ENCODE measurements at regions not wholly inside any gene's neighbourhood (a gene's known extent, or its start where the extent isn't known, plus 50 kb on each side); places are given as distances from the start of the nearest gene placed in this dataset.

DNA sequence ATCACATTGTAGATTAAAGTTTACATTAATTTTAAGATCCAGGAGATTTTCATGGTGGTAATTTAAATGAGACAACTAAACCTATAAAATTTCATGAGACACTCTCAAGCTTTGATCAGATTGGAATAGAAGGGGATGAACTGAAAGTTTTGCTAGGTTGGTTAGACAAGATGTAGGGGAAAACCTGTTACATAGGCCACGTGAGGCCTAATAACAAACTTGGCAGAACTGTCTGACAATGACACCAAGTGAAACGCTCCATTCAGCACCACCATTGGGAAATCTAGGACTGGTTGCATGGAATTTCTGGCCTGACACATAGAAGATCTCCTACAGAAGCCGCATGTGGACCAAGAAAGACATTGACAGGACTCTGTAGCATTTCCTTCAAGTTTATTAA lies 87.8 kb upstream of the SLC39A10 start:
- TF ChIP-seq ESRRA (CRISPR knock-in tag; IDR thresholded peaks at IDR 0.05; ENCODE audit: low read depth) (no peak), CTCF (CRISPR knock-in tag; IDR thresholded peaks at IDR 0.05) (no peak), TBX3 (IDR thresholded peaks at IDR 0.05; ENCODE audit: borderline replicate concordance) (no peak), NFE2L2 (IDR thresholded peaks at IDR 0.05; ENCODE audit: low read length) (no peak), JUND (CRISPR knock-in tag; IDR thresholded peaks at IDR 0.05) (no peak), NONO (IDR thresholded peaks at IDR 0.05) (no peak), NONO (CRISPR knock-in tag; conservative IDR thresholded peaks at IDR 0.05) (no peak), HNRNPK (IDR thresholded peaks at IDR 0.05; ENCODE audit: low read depth, low read length, poor library complexity, severe bottlenecking) (no peak), ATF7-NPFF (CRISPR knock-in tag; IDR thresholded peaks at IDR 0.05; ENCODE audit: low read depth) (no peak)
- TF ChIP-seq, protein P1, sequence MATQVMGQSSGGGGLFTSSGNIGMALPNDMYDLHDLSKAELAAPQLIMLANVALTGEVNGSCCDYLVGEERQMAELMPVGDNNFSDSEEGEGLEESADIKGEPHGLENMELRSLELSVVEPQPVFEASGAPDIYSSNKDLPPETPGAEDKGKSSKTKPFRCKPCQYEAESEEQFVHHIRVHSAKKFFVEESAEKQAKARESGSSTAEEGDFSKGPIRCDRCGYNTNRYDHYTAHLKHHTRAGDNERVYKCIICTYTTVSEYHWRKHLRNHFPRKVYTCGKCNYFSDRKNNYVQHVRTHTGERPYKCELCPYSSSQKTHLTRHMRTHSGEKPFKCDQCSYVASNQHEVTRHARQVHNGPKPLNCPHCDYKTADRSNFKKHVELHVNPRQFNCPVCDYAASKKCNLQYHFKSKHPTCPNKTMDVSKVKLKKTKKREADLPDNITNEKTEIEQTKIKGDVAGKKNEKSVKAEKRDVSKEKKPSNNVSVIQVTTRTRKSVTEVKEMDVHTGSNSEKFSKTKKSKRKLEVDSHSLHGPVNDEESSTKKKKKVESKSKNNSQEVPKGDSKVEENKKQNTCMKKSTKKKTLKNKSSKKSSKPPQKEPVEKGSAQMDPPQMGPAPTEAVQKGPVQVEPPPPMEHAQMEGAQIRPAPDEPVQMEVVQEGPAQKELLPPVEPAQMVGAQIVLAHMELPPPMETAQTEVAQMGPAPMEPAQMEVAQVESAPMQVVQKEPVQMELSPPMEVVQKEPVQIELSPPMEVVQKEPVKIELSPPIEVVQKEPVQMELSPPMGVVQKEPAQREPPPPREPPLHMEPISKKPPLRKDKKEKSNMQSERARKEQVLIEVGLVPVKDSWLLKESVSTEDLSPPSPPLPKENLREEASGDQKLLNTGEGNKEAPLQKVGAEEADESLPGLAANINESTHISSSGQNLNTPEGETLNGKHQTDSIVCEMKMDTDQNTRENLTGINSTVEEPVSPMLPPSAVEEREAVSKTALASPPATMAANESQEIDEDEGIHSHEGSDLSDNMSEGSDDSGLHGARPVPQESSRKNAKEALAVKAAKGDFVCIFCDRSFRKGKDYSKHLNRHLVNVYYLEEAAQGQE (IDR thresholded peaks at IDR 0.05; ENCODE audit: borderline replicate concordance in 1 of 2, low read depth in 1 of 2, low read length in 2 of 2): no peak
- TF ChIP-seq, protein P2, sequence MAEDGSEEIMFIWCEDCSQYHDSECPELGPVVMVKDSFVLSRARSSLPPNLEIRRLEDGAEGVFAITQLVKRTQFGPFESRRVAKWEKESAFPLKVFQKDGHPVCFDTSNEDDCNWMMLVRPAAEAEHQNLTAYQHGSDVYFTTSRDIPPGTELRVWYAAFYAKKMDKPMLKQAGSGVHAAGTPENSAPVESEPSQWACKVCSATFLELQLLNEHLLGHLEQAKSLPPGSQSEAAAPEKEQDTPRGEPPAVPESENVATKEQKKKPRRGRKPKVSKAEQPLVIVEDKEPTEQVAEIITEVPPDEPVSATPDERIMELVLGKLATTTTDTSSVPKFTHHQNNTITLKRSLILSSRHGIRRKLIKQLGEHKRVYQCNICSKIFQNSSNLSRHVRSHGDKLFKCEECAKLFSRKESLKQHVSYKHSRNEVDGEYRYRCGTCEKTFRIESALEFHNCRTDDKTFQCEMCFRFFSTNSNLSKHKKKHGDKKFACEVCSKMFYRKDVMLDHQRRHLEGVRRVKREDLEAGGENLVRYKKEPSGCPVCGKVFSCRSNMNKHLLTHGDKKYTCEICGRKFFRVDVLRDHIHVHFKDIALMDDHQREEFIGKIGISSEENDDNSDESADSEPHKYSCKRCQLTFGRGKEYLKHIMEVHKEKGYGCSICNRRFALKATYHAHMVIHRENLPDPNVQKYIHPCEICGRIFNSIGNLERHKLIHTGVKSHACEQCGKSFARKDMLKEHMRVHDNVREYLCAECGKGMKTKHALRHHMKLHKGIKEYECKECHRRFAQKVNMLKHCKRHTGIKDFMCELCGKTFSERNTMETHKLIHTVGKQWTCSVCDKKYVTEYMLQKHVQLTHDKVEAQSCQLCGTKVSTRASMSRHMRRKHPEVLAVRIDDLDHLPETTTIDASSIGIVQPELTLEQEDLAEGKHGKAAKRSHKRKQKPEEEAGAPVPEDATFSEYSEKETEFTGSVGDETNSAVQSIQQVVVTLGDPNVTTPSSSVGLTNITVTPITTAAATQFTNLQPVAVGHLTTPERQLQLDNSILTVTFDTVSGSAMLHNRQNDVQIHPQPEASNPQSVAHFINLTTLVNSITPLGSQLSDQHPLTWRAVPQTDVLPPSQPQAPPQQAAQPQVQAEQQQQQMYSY (CRISPR knock-in tag; IDR thresholded peaks at IDR 0.05): no peak
